GM12873 (cell line): ENCODE measurements at regions not wholly inside any gene's neighbourhood (a gene's known extent, or its start where the extent isn't known, plus 50 kb on each side); places are given as distances from the start of the nearest gene placed in this dataset.

ENCODE experiments used
- TF ChIP-seq, protein P1 (sequence below): IDR thresholded peaks from 2 replicates; pipeline ENCODE4 v1.5.1; 2012; ENCODE audit warnings: low read depth, mild to moderate bottlenecking, moderate library complexity, low read length, control low read depth; ENCODE audit not compliant: insufficient read depth; ENCODE audit errors: missing control alignments

DNA sequence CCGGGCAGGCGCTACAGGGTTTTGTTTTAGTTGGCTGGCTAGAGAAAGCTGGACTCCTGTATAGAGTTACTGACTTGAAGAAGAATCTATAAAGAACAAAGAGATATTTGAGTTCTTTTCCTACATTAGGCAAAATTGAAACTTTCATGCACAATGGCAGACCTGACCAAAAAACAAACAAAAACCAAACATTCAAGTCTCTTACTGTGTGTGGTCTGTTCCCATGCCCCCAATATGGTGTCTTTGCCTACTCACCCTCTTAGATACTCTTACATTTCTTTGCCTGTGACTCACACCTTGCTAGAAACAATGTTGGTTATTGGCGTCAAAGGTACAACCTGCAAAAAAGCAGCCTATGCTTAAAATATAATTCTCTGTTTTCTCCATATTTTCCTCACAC, 109.5 kb upstream of the TMC3 start:
- TF ChIP-seq, protein P1, sequence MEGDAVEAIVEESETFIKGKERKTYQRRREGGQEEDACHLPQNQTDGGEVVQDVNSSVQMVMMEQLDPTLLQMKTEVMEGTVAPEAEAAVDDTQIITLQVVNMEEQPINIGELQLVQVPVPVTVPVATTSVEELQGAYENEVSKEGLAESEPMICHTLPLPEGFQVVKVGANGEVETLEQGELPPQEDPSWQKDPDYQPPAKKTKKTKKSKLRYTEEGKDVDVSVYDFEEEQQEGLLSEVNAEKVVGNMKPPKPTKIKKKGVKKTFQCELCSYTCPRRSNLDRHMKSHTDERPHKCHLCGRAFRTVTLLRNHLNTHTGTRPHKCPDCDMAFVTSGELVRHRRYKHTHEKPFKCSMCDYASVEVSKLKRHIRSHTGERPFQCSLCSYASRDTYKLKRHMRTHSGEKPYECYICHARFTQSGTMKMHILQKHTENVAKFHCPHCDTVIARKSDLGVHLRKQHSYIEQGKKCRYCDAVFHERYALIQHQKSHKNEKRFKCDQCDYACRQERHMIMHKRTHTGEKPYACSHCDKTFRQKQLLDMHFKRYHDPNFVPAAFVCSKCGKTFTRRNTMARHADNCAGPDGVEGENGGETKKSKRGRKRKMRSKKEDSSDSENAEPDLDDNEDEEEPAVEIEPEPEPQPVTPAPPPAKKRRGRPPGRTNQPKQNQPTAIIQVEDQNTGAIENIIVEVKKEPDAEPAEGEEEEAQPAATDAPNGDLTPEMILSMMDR: no peak

DNA sequence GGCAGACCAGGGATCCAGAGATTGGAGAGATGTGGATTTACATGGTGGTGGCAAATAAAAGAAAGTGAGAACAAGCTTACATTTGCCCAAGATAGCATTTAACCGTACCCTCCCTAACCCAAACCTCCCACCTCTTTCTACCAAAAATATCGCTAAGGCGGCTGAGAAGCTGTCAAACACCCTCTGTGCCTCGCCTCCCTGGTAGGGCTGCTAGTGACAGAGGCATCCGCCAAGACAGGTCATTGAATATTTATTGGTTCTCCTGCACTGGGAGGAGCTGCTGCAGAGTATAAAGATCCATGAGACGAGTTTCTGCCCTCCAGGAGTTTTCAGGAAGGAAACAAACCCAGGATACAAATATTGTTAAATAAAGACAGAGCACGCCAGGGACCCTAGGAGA, 107.3 kb upstream of the TMC3 start:
- TF ChIP-seq, protein P1: no peak

DNA sequence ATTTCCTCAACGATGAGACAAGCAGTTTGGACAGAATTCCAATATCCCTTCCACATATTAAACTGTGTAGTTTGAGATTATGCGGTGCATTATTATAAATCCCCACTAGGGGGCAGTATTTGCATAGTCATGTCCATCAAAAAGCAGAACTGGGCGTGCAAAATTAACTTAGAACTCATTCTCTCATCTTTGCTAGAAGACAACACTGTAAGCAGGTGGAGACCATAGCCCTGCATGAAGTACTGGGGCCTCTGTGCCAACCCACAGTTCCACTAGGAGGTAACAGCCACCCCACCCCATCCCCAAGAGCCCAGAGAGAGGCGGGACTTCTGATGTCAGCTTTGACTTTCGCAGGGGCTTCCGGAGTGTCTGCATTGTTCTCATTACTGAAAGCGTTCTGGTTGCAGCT, 106.6 kb upstream of the TMC3 start:
- TF ChIP-seq, protein P1: peak; percentile 71

DNA sequence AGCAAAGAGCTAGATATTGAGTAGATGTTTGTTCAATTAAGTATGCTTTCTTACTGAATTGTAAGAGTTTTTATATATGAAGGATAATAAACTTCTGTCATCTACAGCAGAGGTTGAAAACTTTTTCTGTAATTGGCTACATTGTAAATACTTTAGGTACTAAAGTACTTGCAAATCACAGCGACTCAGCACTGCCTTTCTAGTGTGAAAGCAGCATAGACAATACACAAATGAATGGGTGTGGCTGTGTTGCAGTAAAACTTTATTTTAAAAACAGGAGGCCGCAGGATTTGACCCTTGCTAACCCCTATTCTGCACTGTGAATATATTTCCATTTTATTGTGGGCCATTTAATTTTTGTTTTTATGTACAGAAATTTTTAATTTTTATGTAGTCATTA, 104.3 kb upstream of the TMC3 start:
- TF ChIP-seq, protein P1: no peak

- TF ChIP-seq, protein P1: no peak
Observed at GRCh38 chr15:81475926-81476325, 101.9 kb upstream of the TMC3 start.

- TF ChIP-seq, protein P1: no peak
Observed at GRCh38 chr15:81475471-81475870, 101.5 kb upstream of the TMC3 start.

DNA sequence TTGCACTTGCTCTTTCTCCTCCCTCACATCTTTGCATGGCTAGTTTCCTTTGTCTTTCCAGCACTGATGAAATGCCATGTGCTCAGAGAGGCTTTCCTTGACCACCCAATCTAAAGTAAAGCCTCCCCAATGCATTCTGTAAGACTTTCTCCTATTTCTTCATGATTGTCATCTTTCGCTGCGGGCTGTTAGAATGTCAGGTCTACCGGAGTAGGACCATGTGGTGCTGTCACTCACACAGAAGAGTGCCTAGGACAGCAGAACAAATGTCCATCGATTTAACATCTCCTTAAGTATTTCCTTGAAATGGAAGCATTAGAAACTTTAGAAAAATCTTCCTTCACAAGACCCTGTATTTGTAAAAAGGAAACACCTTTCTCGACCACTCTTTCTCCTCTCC, 99.9 kb upstream of the TMC3 start:
- TF ChIP-seq, protein P1: no peak
